ENCODE measurements at regions not wholly inside any gene's neighbourhood (a gene's known extent, or its start where the extent isn't known, plus 50 kb on each side); places are given as distances from the start of the nearest gene placed in this dataset.

DNA sequence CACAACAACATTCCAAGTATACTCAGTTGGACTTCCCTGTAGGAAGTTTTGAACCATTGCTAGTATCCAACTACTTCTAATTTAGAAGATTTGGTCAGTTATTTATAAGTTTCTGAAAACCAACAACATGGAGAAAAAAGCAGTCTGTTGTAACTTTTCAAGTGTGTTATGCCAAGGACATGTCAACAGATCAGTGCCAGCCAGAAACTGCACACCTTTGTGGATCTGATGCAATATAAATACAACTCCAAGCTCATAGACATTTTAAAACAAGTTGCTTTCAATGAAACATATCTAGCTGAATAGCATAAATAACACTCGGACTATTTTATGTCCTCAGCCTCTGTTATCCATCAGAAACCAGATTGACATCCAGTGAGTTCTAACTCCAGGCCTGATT lies 58.3 kb upstream of the CARMIL1 start:
- no peak for TF ChIP-seq CTCF (conservative IDR thresholded peaks at IDR 0.05 in 1 of 2, IDR thresholded peaks at IDR 0.05 in 1 of 2; ENCODE audit: extremely low read depth in 1 of 2, insufficient read depth in 1 of 2, low read depth in 1 of 2, low read length in 2 of 2)
- no peak for TF ChIP-seq EZH2 (IDR thresholded peaks at IDR 0.05; ENCODE audit: borderline replicate concordance, low read length)
